Adrenal gland (tissue), 5 donors: ENCODE measurements at regions not wholly inside any gene's neighbourhood (a gene's known extent, or its start where the extent isn't known, plus 50 kb on each side); places are given as distances from the start of the nearest gene placed in this dataset.

ENCODE experiments used
- CTCF ChIP-seq, 6 experiments: fragments of 450-650 bp in 4 of 6; fragments of 200-600 bp in 2 of 6; sonication (generic) in 1 of 6; IDR thresholded peaks; 1 replicate in 5 of 6; 2 replicates in 1 of 6; pipeline versions ENCODE4 v1.5.1 to v1.8.0; 2016 to 2021; ENCODE audit warnings: antibody characterized with exemption in 6 of 6, mild to moderate bottlenecking in 2 of 6, moderate library complexity in 1 of 6
- POLR2A ChIP-seq, 2 donors: fragments of 450-650 bp; IDR thresholded peaks; one replicate each; pipeline ENCODE4 v1.6.1; 2017; ENCODE audit warnings: antibody characterized with exemption in 2 of 2, mild to moderate bottlenecking in 2 of 2, moderate library complexity in 1 of 2
- donor health status: DM: no; HTN: no; CAD: no.

- TF ChIP-seq POLR2A (IDR thresholded peaks at IDR 0.05) (no peak), CTCF (IDR thresholded peaks at IDR 0.05) (no peak)
Measured at GRCh38 chr5:35440409-35440808, 177.3 kb upstream of the SPEF2 start.
